Esophagus mucosa (tissue), 1 donor: ENCODE measurements at regions not wholly inside any gene's neighbourhood (a gene's known extent, or its start where the extent isn't known, plus 50 kb on each side); places are given as distances from the start of the nearest gene placed in this dataset.
A peak's percentile ranks its signal among the peaks of the same experiment; 100 is the strongest.
"Not testable (repeated sequence)": the region's sequence is repeated elsewhere in the genome, so short reads cannot be mapped to it uniquely, and the experiment has no call there.

Source experiments
- ATAC-seq: fragments of 200-7000 bp; cut with Tn5 transposase; one replicate; pipeline ENCODE4 v1.9.1; 2020
- donor health status: DM: yes; HTN: yes; CAD: no.

- no peak for ATAC-seq
Observed at GRCh38 chr4:184950117-184950830, 68.0 kb upstream of the HELT start.

DNA sequence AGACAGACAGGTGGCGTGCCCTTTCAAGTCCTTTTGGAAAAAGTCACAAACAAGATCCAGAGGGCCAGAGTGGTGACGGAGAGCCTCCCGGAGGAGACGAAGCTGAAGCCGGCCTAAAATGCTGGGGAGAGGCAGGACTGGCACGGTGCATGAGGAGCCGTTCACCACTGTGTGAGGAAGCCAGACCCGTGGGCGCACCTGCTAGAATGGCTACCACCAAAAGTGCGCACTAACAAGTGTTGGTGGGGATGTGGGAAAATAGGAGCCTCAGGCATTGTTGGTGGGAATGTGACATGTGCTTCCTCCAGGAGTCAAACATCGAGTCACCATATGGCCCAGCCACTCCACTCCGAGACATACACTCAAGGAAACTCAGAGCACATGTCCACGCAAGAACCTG, 67.4 kb upstream of the HELT start:
- ATAC-seq = no peak

GRCh38 chr4:184951668-184952160, 66.6 kb upstream of the HELT start:
- ATAC-seq = no peak

DNA sequence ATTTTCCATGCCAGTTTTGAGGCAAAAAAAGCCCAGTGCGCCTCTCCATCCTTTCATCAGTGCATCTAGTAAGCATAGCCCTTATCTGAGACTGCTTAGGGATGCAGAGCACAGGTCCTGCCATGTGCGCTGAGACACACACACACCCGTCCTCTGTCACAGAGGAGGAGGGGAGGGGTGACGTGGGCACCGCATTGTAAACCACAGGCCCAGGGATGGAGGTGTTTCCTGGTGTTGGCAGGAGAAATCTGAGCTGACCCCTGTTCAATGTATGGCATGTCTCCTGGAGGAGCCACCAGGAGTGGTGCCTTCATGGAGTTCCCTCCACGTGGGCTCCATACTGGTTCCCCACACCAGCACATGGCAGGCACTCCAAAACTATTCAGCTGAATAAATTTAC, 65.8 kb upstream of the HELT start:
- ATAC-seq = no peak

GRCh38 chr4:184953421-184953945, 64.8 kb upstream of the HELT start:
- ATAC-seq = no peak

DNA sequence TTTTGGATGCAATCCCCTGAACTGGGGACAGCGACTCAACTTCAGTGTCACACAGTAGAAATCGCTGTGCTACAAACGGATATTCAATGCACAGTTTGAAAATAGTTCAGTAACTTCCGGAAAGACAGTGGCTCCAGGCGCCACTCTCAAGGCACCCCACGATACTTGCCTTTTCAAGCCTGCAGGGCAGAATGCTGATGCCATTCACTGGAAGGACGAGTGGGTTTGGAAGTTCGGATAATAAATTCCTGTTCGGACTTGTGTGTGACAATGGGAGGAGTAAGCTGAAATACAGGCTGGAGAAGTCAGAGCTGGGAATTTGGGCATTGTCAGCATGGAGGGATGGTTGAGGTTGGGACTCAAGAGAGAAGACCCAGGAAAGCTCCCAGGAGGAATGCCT, 64.3 kb upstream of the HELT start:
- ATAC-seq = peak; percentile 41

- no peak for ATAC-seq
Observed at GRCh38 chr4:184954482-184954881, 63.8 kb upstream of the HELT start.

DNA sequence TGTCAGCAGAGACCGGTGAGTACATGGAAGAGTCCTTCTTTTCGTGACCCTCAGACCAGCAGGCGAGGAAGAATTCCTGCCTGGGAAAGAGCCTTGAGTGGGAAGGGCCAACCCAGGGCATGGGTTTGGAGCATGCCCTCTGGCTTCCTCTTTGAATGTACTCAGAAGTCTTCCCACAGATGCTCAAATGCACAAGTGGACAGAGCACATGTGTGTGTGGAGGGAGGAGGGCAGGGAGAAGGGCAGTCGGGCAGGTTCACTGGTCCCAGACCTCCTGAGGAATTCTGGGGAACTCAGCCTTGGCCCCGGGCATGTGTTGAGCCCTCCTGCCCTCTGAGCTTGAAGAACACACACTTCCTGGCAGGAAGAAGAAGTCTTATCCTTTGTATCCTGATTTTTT, 63.2 kb upstream of the HELT start:
- ATAC-seq = no peak

DNA sequence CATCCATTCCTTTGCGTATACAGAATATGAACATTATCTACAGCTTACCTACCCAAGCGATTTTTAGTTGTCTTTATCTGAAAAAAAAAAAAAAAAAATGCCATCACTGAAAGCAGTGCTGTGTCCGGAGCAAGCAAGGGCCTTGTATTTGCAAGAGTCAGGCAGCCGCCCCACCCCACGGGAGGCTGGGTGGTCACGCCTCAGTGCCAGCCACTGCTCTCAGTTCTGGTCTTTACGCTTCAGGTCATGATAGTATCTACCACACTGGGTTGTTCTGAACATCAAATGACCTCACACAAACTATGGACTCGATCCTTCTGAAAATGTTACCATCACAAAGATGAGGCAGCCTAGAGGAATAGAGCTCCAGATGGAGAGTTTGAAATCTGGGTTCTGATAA, 62.7 kb upstream of the HELT start:
- ATAC-seq = no peak

GRCh38 chr4:184957446-184958115, 60.7 kb upstream of the HELT start:
- ATAC-seq = no peak

GRCh38 chr4:184958127-184958922, 60.0 kb upstream of the HELT start:
- no peak for ATAC-seq

DNA sequence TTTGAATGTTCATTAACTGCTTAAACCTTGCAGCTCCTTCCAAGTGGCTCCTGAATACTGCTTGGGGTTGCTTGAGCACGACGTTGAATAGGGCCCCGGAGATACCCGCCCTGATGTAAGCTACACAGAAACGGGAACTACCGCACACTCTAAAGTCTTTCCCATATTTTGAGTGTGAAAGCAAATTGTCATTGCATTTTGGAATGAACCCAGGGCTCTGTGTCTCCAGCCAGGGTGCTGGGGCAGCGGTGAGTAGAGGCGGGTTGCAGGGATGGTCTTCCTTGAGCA, 59.4 kb upstream of the HELT start:
- no peak for ATAC-seq

GRCh38 chr4:184959309-184959708, 59.0 kb upstream of the HELT start:
- ATAC-seq = no peak

DNA sequence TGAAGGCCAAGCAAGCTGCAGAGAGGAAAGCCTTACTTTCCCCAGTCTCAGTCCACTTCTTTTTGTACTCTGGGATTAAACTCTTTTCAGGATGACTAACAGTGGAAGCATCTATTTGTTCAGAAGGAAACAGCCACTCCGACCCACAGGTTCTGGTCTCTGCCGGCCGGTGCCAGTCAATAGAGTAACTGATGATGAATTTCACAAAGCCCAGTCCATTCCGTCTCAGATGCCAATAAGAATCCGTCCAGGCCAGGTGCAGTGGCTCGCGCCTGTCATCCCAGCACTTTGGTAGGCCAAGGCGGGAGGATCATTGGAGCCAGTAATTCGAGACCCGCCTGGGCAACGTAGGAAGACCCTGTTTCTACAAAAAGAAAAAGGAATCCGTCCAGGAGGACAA, 58.5 kb upstream of the HELT start:
- no peak for ATAC-seq

DNA sequence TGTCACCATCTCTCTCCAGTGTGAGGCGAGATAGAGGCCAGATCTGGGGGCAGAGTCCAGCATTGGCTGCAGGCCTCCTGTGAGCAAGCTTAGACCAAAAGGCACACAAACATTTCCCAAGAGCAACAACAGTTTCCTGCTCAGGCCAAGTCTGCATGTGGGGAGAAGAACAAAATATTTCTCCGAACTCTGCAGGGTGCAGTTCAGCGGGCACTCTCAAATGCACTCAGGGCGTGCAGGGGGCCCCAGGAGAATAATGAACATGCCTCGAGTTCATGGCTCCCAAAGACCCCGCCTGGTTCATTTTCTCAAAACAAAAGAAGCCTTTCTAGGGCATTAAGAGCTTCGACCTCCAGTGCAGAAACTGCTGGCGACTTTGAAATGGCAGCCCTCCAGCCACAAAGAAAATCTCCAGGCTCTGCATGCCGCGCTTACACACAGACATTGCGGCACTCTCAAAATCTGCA, 57.8 kb upstream of the HELT start:
- no peak for ATAC-seq

DNA sequence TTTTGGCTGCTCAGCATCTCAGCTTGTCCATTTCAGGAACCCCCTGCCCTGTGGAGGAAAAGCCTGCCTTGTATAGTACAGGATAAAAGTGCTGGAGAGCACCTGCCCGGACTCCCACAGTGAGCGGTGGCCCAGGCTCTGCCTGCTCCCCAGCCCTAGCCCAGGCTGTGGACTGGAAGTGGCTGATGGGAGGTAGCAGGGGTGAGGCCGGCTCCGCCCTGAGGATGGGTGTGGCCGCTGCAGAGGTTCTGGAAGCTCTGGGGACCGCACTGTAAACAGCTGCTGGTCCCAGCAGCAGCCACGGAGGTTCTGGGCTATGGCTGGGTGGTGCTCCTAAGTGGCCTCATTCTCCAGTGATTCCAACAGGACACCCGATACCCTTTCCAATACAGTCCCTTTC, 56.6 kb upstream of the HELT start:
- peak; percentile 89 for ATAC-seq

- ATAC-seq = no peak
Observed at GRCh38 chr4:184962125-184962638, 56.1 kb upstream of the HELT start.

- not testable (repeated sequence) for ATAC-seq
Observed at GRCh38 chr4:184965230-184966050, 52.9 kb upstream of the HELT start.

GRCh38 chr4:184966051-184966691, 52.1 kb upstream of the HELT start:
- ATAC-seq = not testable (repeated sequence)

- not testable (repeated sequence) for ATAC-seq
Observed at GRCh38 chr4:184967699-184968098, 50.6 kb upstream of the HELT start.

DNA sequence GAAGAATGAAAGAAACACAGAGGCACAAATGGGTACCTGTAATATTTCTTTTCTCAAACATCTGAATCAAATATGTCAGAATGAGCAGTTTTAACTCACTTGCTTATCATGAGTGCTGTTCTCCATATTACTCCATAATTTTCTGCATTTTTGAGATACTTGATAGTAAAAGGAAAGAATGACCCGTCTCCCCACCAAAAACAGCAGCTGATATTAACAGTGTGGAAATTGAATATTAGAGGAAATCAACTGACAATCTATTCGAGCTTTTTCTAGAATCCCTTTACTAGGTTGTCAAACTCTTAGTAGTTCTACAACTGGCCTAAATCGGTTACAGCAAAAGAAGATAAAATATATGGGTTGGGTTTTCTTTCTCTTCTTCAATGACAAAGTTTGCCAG, 49.9 kb upstream of the HELT start:
- ATAC-seq = no peak
